SU-DHL-6 (cell line): ENCODE measurements at regions not wholly inside any gene's neighbourhood (a gene's known extent, or its start where the extent isn't known, plus 50 kb on each side); places are given as distances from the start of the nearest gene placed in this dataset.

Experiments used
- H2AFZ ChIP-seq: fragments of 200-600 bp; sonication (generic); 2 replicates; pipeline ENCODE4 v1.6.1; 2014; ENCODE audit warnings: low read depth, mild to moderate bottlenecking, moderate library complexity, mixed read lengths, antibody characterized with exemption, low read length; ENCODE audit not compliant: severe bottlenecking
- H3F3A ChIP-seq: fragments of 200-600 bp; shearing (Covaris generic); 2 replicates; pipeline ENCODE4 v1.6.0; 2016; ENCODE audit warnings: antibody characterized with exemption, mild to moderate bottlenecking; ENCODE audit not compliant: insufficient read depth
- H3K27ac ChIP-seq: fragments of 200-600 bp; sonication (generic); 2 replicates; pipeline ENCODE4 v1.5.1; 2016; ENCODE audit warnings: low read depth, mild to moderate bottlenecking, low read length, moderate library complexity, mixed read lengths
- H3K27me3 ChIP-seq: fragments of 200-600 bp; sonication (generic), shearing (Covaris generic); 2 replicates; pipeline ENCODE4 v1.6.0; 2014; ENCODE audit warnings: mild to moderate bottlenecking, low read length
- H3K36me3 ChIP-seq: fragments of 200-600 bp; sonication (generic); 2 replicates; pipeline ENCODE4 v1.6.1; 2014; ENCODE audit warnings: mild to moderate bottlenecking, low read length, mixed read lengths
- H3K4me2 ChIP-seq: fragments of 300-600, 200-600 bp; shearing (Covaris generic), sonication (generic); 2 replicates; pipeline ENCODE4 v1.6.0; 2014; ENCODE audit warnings: low read length, low read depth, mild to moderate bottlenecking; ENCODE audit not compliant: poor library complexity, severe bottlenecking
- H3K4me3 ChIP-seq: fragments of 200-600 bp; sonication (generic); 2 replicates; pipeline ENCODE4 v1.5.1; 2014; ENCODE audit warnings: antibody characterized with exemption, low read length, mild to moderate bottlenecking, mixed read lengths; ENCODE audit not compliant: insufficient read depth, poor library complexity, severe bottlenecking
- H3K79me2 ChIP-seq: fragments of 200-600 bp; sonication (generic); 2 replicates; pipeline ENCODE4 v1.6.1; 2014; ENCODE audit warnings: mild to moderate bottlenecking, low read length, moderate library complexity; ENCODE audit not compliant: insufficient read depth
- H3K9ac ChIP-seq: fragments of 200-600 bp; sonication (generic); 2 replicates; pipeline ENCODE4 v1.7.0; 2014; ENCODE audit warnings: mild to moderate bottlenecking, low read length
- H3K9me2 ChIP-seq: fragments of 200-600 bp; sonication (generic); replicated peaks from 2 replicates; pipeline ENCODE4 v1.6.1; 2014; ENCODE audit warnings: low read length; ENCODE audit not compliant: insufficient read depth
- H3K9me3 ChIP-seq: fragments of 200-600 bp; sonication (generic); 2 replicates; pipeline ENCODE4 v1.6.1; 2014; ENCODE audit warnings: low read length, mixed read lengths; ENCODE audit not compliant: insufficient read depth
- H4K20me1 ChIP-seq: fragments of 200-600 bp; sonication (generic); 2 replicates; pipeline ENCODE4 v1.6.1; 2014; ENCODE audit warnings: low read depth, mild to moderate bottlenecking, antibody characterized with exemption, low read length, moderate library complexity, mixed read lengths
- CTCF ChIP-seq: fragments of 200-600 bp; sonication (generic); IDR thresholded peaks from one replicate; pipeline ENCODE4 v1.5.1; 2017; ENCODE audit warnings: antibody characterized with exemption, mild to moderate bottlenecking, low read length, moderate library complexity; ENCODE audit not compliant: insufficient read depth, poor library complexity, severe bottlenecking
- EZH2phosphoT487 ChIP-seq: fragments of 200-600 bp; sonication (generic), shearing (Covaris generic); conservative IDR thresholded peaks from 2 replicates; pipeline ENCODE4 v1.6.1; 2018; ENCODE audit warnings: mild to moderate bottlenecking, antibody characterized with exemption, low read length, moderate library complexity, mixed read lengths

GRCh38 chr10:44313761-44314165, 71.1 kb downstream of the CXCL12 start:
- Histone ChIP-seq H3K9me2 (no peaks in the 10 kb centered on the region), H3K27ac (no peak overlapping the region), H2AFZ (no peak overlapping the region), H3K27me3 (no peaks in the 10 kb centered on the region), H3F3A (no peaks in the 10 kb centered on the region), H3K9ac (no peak overlapping the region), H3K79me2 (no peaks in the 10 kb centered on the region), H3K4me3 (no peak overlapping the region), H3K9me3 (no peaks in the 10 kb centered on the region), H3K4me2 (no peak overlapping the region), H4K20me1 (no peaks in the 10 kb centered on the region), H3K36me3 (no peaks in the 10 kb centered on the region)
- TF ChIP-seq EZH2phosphoT487 (no peak), CTCF (no peak)

- no peaks in the 10 kb centered on the region for H3K79me2 ChIP-seq
- no peak for TF ChIP-seq CTCF
- TF ChIP-seq EZH2phosphoT487: no peak
- no peaks in the 10 kb centered on the region for H4K20me1 ChIP-seq
- H3K27ac ChIP-seq: no peak overlapping the region
- no peak overlapping the region for H2AFZ ChIP-seq
- H3K4me2 ChIP-seq: no peak overlapping the region
- H3K9me3 ChIP-seq: no peaks in the 10 kb centered on the region
- H3K4me3 ChIP-seq: no peak overlapping the region
- H3K27me3 ChIP-seq: no peaks in the 10 kb centered on the region
- no peaks in the 10 kb centered on the region for H3K9me2 ChIP-seq
- H3K9ac ChIP-seq: no peak overlapping the region
- no peaks in the 10 kb centered on the region for H3F3A ChIP-seq
- no peaks in the 10 kb centered on the region for H3K36me3 ChIP-seq
These were observed 72.5 kb downstream of the CXCL12 start for GRCh38 chr10:44312401-44312800.

GRCh38 chr10:44311563-44312051, 73.3 kb downstream of the CXCL12 start:
- no peak overlapping the region for H2AFZ ChIP-seq
- H3F3A ChIP-seq: no peaks in the 10 kb centered on the region
- no peaks in the 10 kb centered on the region for H4K20me1 ChIP-seq
- TF ChIP-seq CTCF (no peak), EZH2phosphoT487 (no peak)
- no peak overlapping the region for H3K4me3 ChIP-seq
- H3K36me3 ChIP-seq: no peaks in the 10 kb centered on the region
- H3K9ac ChIP-seq: no peak overlapping the region
- no peak overlapping the region for H3K27ac ChIP-seq
- H3K9me2 ChIP-seq: no peaks in the 10 kb centered on the region
- no peaks in the 10 kb centered on the region for H3K79me2 ChIP-seq
- H3K4me2 ChIP-seq: no peak overlapping the region
- no peaks in the 10 kb centered on the region for H3K9me3 ChIP-seq
- no peaks in the 10 kb centered on the region for H3K27me3 ChIP-seq
